ENCODE measurements at regions not wholly inside any gene's neighbourhood (a gene's known extent, or its start where the extent isn't known, plus 50 kb on each side); places are given as distances from the start of the nearest gene placed in this dataset.

DNA sequence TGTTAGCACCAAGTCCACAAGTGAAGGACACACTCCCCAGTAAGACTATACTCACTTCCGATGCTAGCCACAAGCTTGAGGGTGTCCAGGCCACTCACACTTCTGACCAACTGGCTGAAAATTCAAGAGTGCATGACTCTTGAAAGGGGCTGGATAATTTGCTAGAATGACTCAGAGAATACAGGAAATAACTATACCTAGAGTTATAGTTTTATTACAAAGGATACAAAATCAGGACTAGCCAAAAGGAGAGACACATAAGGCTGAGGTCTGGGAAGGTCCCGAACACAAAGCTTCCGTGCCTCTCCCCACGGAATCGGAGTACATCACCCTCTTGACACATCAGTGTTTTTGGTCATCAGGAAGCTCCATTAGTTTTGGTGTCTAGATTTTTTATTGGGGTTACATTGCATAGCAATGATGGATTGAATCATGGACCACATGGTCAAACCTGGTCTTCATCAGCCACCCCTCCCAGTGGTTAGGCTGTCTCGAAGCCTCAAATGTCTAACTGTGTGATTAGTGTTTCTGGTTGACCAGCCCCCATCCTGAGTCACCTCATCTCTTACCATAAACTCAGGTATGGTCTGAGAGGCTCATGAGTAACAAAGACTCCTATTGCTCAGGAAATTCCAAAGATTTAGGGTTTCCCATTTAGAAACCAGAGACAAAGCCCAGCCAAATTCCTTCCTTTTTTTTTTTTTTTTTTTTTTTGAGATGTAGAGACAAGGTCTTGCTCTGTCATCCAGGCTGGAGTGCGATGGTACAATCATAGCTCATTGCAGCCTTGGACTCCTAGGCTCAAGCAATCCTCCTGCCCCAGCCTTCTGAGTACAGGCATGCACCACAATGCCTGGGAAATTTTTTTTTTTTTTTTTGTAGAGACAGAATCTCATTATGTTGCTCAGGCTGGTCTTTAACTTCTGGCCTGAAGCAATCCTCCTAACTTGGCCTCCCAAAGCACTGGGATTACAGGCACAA, 472.0 kb upstream of the TBX3 start (continued):
- TF ChIP-seq STAG1 (CRISPR knock-in tag; IDR thresholded peaks at IDR 0.05; ENCODE audit: borderline replicate concordance) (no peak), ZNF354B (CRISPR knock-in tag; IDR thresholded peaks at IDR 0.05) (no peak), CBX3 (IDR thresholded peaks at IDR 0.05; ENCODE audit: borderline replicate concordance in 1 of 2, low read length in 2 of 2) (no peak), CSDE1 (IDR thresholded peaks at IDR 0.05) (no peak), GATA2 (CRISPR knock-in tag; IDR thresholded peaks at IDR 0.05) (no peak), NONO (IDR thresholded peaks at IDR 0.05; ENCODE audit: low read depth in 2 of 2, low read length in 1 of 2) (no peak)
- TF ChIP-seq, protein P1, sequence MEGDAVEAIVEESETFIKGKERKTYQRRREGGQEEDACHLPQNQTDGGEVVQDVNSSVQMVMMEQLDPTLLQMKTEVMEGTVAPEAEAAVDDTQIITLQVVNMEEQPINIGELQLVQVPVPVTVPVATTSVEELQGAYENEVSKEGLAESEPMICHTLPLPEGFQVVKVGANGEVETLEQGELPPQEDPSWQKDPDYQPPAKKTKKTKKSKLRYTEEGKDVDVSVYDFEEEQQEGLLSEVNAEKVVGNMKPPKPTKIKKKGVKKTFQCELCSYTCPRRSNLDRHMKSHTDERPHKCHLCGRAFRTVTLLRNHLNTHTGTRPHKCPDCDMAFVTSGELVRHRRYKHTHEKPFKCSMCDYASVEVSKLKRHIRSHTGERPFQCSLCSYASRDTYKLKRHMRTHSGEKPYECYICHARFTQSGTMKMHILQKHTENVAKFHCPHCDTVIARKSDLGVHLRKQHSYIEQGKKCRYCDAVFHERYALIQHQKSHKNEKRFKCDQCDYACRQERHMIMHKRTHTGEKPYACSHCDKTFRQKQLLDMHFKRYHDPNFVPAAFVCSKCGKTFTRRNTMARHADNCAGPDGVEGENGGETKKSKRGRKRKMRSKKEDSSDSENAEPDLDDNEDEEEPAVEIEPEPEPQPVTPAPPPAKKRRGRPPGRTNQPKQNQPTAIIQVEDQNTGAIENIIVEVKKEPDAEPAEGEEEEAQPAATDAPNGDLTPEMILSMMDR (IDR thresholded peaks at IDR 0.05 in 2 of 3, conservative IDR thresholded peaks at IDR 0.05 in 1 of 3; ENCODE audit: insufficient read depth in 2 of 3, low read depth in 1 of 3, low read length in 3 of 3), result no peak
- TF ChIP-seq, protein P2, sequence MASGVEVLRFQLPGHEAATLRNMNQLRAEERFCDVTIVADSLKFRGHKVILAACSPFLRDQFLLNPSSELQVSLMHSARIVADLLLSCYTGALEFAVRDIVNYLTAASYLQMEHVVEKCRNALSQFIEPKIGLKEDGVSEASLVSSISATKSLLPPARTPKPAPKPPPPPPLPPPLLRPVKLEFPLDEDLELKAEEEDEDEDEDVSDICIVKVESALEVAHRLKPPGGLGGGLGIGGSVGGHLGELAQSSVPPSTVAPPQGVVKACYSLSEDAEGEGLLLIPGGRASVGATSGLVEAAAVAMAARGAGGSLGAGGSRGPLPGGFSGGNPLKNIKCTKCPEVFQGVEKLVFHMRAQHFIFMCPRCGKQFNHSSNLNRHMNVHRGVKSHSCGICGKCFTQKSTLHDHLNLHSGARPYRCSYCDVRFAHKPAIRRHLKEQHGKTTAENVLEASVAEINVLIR (CRISPR knock-in tag; IDR thresholded peaks at IDR 0.05), result no peak

All from K562 (cell line).